SK-N-SH (cell line): ENCODE measurements at regions not wholly inside any gene's neighbourhood (a gene's known extent, or its start where the extent isn't known, plus 50 kb on each side); places are given as distances from the start of the nearest gene placed in this dataset.
A peak's percentile ranks its signal among the peaks of the same experiment; 100 is the strongest.

Experiments
- CTCF ChIA-PET: fragments of 300-600, 350-600 bp; formaldehyde crosslinking; extraction: SDS; loops from one replicate; lab custom pipeline; 2021; lab: Yijun Ruan, JAX
- POLR2A ChIA-PET: fragments of 350-600 bp; sonication (Branson Sonifier 250); formaldehyde crosslinking; extraction: SDS; loops from one replicate; lab custom pipeline; 2020; ENCODE audit warnings: antibody characterized with exemption, inconsistent platforms; lab: Yijun Ruan, JAX
- DNase-seq: peaks from one replicate; pipeline ENCODE4 v3.0.0; 2012
- H2AFZ ChIP-seq: fragments of 200-600 bp; sonication (generic); 2 replicates; pipeline ENCODE4 v1.8.1; 2016; ENCODE audit warnings: antibody characterized with exemption, mild to moderate bottlenecking, low read depth
- H3F3A ChIP-seq: fragments of 200-600 bp; sonication (generic); replicated peaks from 2 replicates; pipeline ENCODE3; 2016; ENCODE audit warnings: antibody characterized with exemption, mild to moderate bottlenecking; ENCODE audit not compliant: insufficient read depth
- H3K27ac ChIP-seq, 2 experiments: fragments of 200-500 bp in 1 of 2; fragments of 200-600 bp in 1 of 2; sonication (Bioruptor generic) in 1 of 2; sonication (generic), shearing (Covaris generic) in 1 of 2; 2 replicates each; pipeline versions ENCODE4 v1.5.1 to v1.6.1; 2014 to 2016; ENCODE audit warnings: low read depth in 2 of 2, inconsistent platforms in 1 of 2, low read length in 1 of 2, mild to moderate bottlenecking in 1 of 2, mixed read lengths in 1 of 2
- H3K27me3 ChIP-seq: fragments of 200-600 bp; sonication (generic), shearing (Covaris generic); 2 replicates; pipeline ENCODE4 v1.6.1; 2016; ENCODE audit warnings: mixed run types; ENCODE audit not compliant: insufficient read depth
- H3K36me3 ChIP-seq, 2 experiments: fragments of 200-500 bp in 1 of 2; fragments of 200-600 bp in 1 of 2; sonication (Bioruptor generic) in 1 of 2; sonication (generic) in 1 of 2; replicated peaks in 1 of 2; 2 replicates each; pipeline versions ENCODE3 to v1.5.1; 2014 to 2016; ENCODE audit warnings: low read length in 1 of 2, mild to moderate bottlenecking in 1 of 2; ENCODE audit not compliant: insufficient read depth in 2 of 2, control insufficient read depth in 1 of 2
- H3K4me1 ChIP-seq, 2 experiments: fragments of 200-500 bp in 1 of 2; fragments of 200-600 bp in 1 of 2; sonication (Bioruptor generic) in 1 of 2; sonication (generic), shearing (Covaris generic) in 1 of 2; 2 replicates each; pipeline versions ENCODE4 v1.5.1 to v1.6.1; 2014 to 2016; ENCODE audit warnings: low read depth in 1 of 2, low read length in 1 of 2, mixed run types in 1 of 2; ENCODE audit not compliant: insufficient read depth in 2 of 2, control insufficient read depth in 1 of 2
- H3K4me2 ChIP-seq: fragments of 200-600 bp; sonication (generic), shearing (Covaris generic); 2 replicates; pipeline ENCODE4 v1.6.1; 2017; ENCODE audit warnings: mixed run types
- H3K4me3 ChIP-seq, 2 experiments: fragments of 200-500 bp in 1 of 2; fragments of 200-600 bp in 1 of 2; sonication (Bioruptor generic) in 1 of 2; sonication (generic), shearing (Covaris generic) in 1 of 2; 2 replicates each; pipeline versions ENCODE4 v1.5.1 to v1.8.1; 2014 to 2016; ENCODE audit warnings: low read depth in 2 of 2, inconsistent platforms in 1 of 2, low read length in 1 of 2, mild to moderate bottlenecking in 1 of 2, mixed read lengths in 1 of 2, moderate library complexity in 1 of 2
- H3K79me2 ChIP-seq: fragments of 200-600 bp; sonication (generic); 2 replicates; pipeline ENCODE4 v1.8.1; 2017; ENCODE audit warnings: mild to moderate bottlenecking; ENCODE audit not compliant: insufficient read depth
- H3K9ac ChIP-seq: fragments of 200-600 bp; sonication (generic); 2 replicates; pipeline ENCODE4 v1.6.1; 2017; ENCODE audit warnings: mixed run types
- H3K9me2 ChIP-seq: fragments of 200-600 bp; sonication (generic); 2 replicates; pipeline ENCODE4 v1.6.1; 2017; ENCODE audit warnings: mixed run types
- H3K9me3 ChIP-seq: fragments of 200-600 bp; sonication (generic); 2 replicates; pipeline ENCODE4 v1.6.1; 2017; ENCODE audit warnings: mixed run types, mild to moderate bottlenecking, moderate library complexity
- H4K20me1 ChIP-seq: fragments of 200-600 bp; sonication (generic); 2 replicates; pipeline ENCODE4 v1.6.1; 2017; ENCODE audit warnings: mild to moderate bottlenecking, mixed run types; ENCODE audit not compliant: insufficient read depth
- CHD2 ChIP-seq: fragments of 150-350 bp; IDR thresholded peaks from 2 replicates; pipeline ENCODE4 v1.6.1; 2018; ENCODE audit warnings: low read length; ENCODE audit not compliant: partially characterized antibody
- CTCF ChIP-seq: fragments of 200-600 bp; sonication (generic); IDR thresholded peaks from 2 replicates; pipeline ENCODE4 v1.6.1; 2017; ENCODE audit warnings: antibody characterized with exemption, mild to moderate bottlenecking, moderate library complexity
- EZH2phosphoT487 ChIP-seq: fragments of 200-600 bp; sonication (generic); IDR thresholded peaks from 2 replicates; pipeline ENCODE4 v1.6.1; 2017; ENCODE audit warnings: low read depth, mixed run types, mild to moderate bottlenecking, antibody characterized with exemption, moderate library complexity, borderline replicate concordance
- FOSL2 ChIP-seq: IDR thresholded peaks from 2 replicates; pipeline ENCODE4 v1.4.0; 2012; ENCODE audit warnings: low read depth, mild to moderate bottlenecking, moderate library complexity, borderline replicate concordance
- GATA2 ChIP-seq: sonication (generic); formaldehyde crosslinking; IDR thresholded peaks from 2 replicates; pipeline ENCODE4 v1.5.0; 2020; ENCODE audit warnings: mild to moderate bottlenecking, missing genetic modification reagents
- IRF3 ChIP-seq: fragments of 150-350 bp; IDR thresholded peaks from 2 replicates; pipeline ENCODE4 v1.6.1; 2016; ENCODE audit warnings: mild to moderate bottlenecking, low read depth, low read length
- JUND ChIP-seq: IDR thresholded peaks from 2 replicates; pipeline ENCODE4 v1.4.0; 2012
- NFIC ChIP-seq: IDR thresholded peaks from 2 replicates; pipeline ENCODE4 v1.4.0; 2012; ENCODE audit warnings: borderline replicate concordance
- PBX3 ChIP-seq: IDR thresholded peaks from 2 replicates; pipeline ENCODE4; 2012
- POLR2AphosphoS5 ChIP-seq: IDR thresholded peaks from 2 replicates; pipeline ENCODE4 v1.6.1; 2012; ENCODE audit warnings: low read depth, low read length
- RCOR1 ChIP-seq: fragments of 150-350 bp; IDR thresholded peaks from 2 replicates; pipeline ENCODE4 v1.6.1; 2017; ENCODE audit warnings: antibody characterized with exemption, low read length
- RXRA ChIP-seq: IDR thresholded peaks from 2 replicates; pipeline ENCODE4 v1.4.0; 2012; ENCODE audit warnings: low read depth, mild to moderate bottlenecking, borderline replicate concordance
- TAF1 ChIP-seq: IDR thresholded peaks from 2 replicates; pipeline ENCODE4 v1.6.1; 2012; ENCODE audit warnings: low read depth, mild to moderate bottlenecking, low read length, moderate library complexity, borderline replicate concordance
- TCF12 ChIP-seq: IDR thresholded peaks from 2 replicates; pipeline ENCODE4 v1.4.0; 2012
- TEAD4 ChIP-seq: IDR thresholded peaks from 2 replicates; pipeline ENCODE4 v1.4.0; 2012; ENCODE audit warnings: mild to moderate bottlenecking, borderline replicate concordance; ENCODE audit not compliant: insufficient read depth
- USF2 ChIP-seq: fragments of 150-350 bp; IDR thresholded peaks from 2 replicates; pipeline ENCODE4 v1.6.1; 2017; ENCODE audit warnings: antibody characterized with exemption, low read length, low read depth, borderline replicate concordance
- YY1 ChIP-seq: IDR thresholded peaks from 2 replicates; pipeline ENCODE4 v1.4.0; 2012; ENCODE audit warnings: low read depth, mild to moderate bottlenecking
- TF ChIP-seq, protein P1 (sequence below): IDR thresholded peaks from 2 replicates; pipeline ENCODE4 v1.4.0; 2012; ENCODE audit warnings: low read depth, borderline replicate concordance

- no peaks in the 10 kb centered on the region for H3K27me3 ChIP-seq
- ChIA-PET POLR2A (no interaction called here), CTCF (no interaction called here)
- H3K4me1 ChIP-seq, result no peaks in the 10 kb centered on the region
- H3K27ac ChIP-seq, result peak overlapping the region in 1 of 2 experiments; percentile 78; a peak in 2 of 4 replicates
- H3K4me3 ChIP-seq, result no peak overlapping the region
- H2AFZ ChIP-seq, result no peak overlapping the region
- DNase-seq, result no peak
- peak overlapping the region; percentile 10; the same call in 1 of the 2 replicates for H3K4me2 ChIP-seq
- H3F3A ChIP-seq, result peaks cover 19% of the 10 kb centered on the region
- no peaks in the 10 kb centered on the region for H4K20me1 ChIP-seq
- H3K9ac ChIP-seq, result peak overlapping the region; percentile 6; the same call in 1 of the 2 replicates
- H3K79me2 ChIP-seq, result no peaks in the 10 kb centered on the region
- H3K36me3 ChIP-seq, result no peaks in the 10 kb centered on the region
- no peaks in the 10 kb centered on the region for H3K9me3 ChIP-seq
- TF ChIP-seq TEAD4, result peak; percentile 32; the same call in 1 of the 2 replicates
- peak; percentile 31; the same call in 1 of the 2 replicates for TF ChIP-seq FOSL2
- TF ChIP-seq PBX3, result peak; percentile 41
- TF ChIP-seq JUND, result no peak
- TF ChIP-seq EZH2phosphoT487, result no peak
- TF ChIP-seq TCF12, result 0 out of 2 replicates have a peak, but pooled peaks have one; percentile 13
- no peak for TF ChIP-seq CHD2
- no peak for TF ChIP-seq CTCF
- H3K9me2 ChIP-seq, result no peaks in the 10 kb centered on the region
Measured at GRCh38 chr2:226080334-226080733, 680.8 kb downstream of the NYAP2 start.

DNA sequence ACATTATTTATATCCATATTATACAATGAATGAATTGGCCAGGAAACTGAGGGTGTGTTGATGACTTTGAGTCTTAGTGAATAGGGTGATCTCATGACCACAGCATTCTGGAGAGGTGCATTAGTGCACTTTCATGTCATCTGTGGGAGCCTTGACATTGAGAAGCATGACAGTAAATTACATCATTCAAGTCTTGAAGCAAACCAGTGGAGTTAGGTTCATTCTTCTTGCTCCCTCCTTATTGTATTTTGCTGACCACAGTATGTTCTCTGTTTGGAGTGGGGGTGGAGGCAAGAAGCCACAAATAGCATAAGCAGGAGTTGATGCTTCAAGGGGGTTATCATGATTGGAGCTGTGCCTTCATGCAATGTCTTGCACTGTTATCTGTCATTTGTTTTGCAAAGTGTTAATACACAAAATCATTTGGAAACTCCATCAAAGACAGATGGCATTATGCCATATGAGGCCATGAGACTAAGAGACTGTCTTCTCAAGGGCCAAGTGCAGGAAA is 680.2 kb downstream of the NYAP2 start:
- Histone ChIP-seq H3K4me2 (peak overlapping the region; percentile 10; the same call in 1 of the 2 replicates), H3K9ac (peak overlapping the region; percentile 6; the same call in 1 of the 2 replicates), H3K27ac (peak overlapping the region in 1 of 2 experiments; percentile 78; a peak in 2 of 4 replicates), H3K4me3 (no peak overlapping the region), H3K9me2 (no peaks in the 10 kb centered on the region), H2AFZ (no peak overlapping the region), H3K9me3 (no peaks in the 10 kb centered on the region), H3K27me3 (no peaks in the 10 kb centered on the region), H3K36me3 (no peaks in the 10 kb centered on the region), H3K79me2 (no peaks in the 10 kb centered on the region), H3F3A (peaks cover 19% of the 10 kb centered on the region), H3K4me1 (no peaks in the 10 kb centered on the region), H4K20me1 (no peaks in the 10 kb centered on the region)
- ChIA-PET CTCF (no interaction called here), POLR2A (no interaction called here)
- no peak for DNase-seq
- TF ChIP-seq, protein P1, sequence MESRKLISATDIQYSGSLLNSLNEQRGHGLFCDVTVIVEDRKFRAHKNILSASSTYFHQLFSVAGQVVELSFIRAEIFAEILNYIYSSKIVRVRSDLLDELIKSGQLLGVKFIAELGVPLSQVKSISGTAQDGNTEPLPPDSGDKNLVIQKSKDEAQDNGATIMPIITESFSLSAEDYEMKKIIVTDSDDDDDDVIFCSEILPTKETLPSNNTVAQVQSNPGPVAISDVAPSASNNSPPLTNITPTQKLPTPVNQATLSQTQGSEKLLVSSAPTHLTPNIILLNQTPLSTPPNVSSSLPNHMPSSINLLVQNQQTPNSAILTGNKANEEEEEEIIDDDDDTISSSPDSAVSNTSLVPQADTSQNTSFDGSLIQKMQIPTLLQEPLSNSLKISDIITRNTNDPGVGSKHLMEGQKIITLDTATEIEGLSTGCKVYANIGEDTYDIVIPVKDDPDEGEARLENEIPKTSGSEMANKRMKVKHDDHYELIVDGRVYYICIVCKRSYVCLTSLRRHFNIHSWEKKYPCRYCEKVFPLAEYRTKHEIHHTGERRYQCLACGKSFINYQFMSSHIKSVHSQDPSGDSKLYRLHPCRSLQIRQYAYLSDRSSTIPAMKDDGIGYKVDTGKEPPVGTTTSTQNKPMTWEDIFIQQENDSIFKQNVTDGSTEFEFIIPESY, result peak; percentile 79; the same call in 1 of the 2 replicates
- TF ChIP-seq GATA2 (CRISPR knock-in tag) (no peak), FOSL2 (peak; percentile 78), CTCF (no peak), TAF1 (no peak), RCOR1 (no peak), EZH2phosphoT487 (no peak), YY1 (no peak), NFIC (peak; percentile 92), USF2 (no peak), IRF3 (no peak), RXRA (peak; percentile 88), POLR2AphosphoS5 (peak; percentile 75)
